Fibroblast of pulmonary artery (primary cell): ENCODE measurements at regions not wholly inside any gene's neighbourhood (a gene's known extent, or its start where the extent isn't known, plus 50 kb on each side); places are given as distances from the start of the nearest gene placed in this dataset.

Experiments used
- DNase-seq: peaks from one replicate; pipeline ENCODE4 v3.0.0-alpha.2; 2010; ENCODE audit warnings: low read depth
- H3K4me3 ChIP-seq: replicated peaks from 2 replicates; pipeline ENCODE4 v1.5.1; 2011; ENCODE audit warnings: low read depth, mild to moderate bottlenecking, control low read depth, low read length, moderate library complexity
- CTCF ChIP-seq: IDR thresholded peaks from 2 replicates; pipeline ENCODE4 v1.5.1; 2011; ENCODE audit warnings: mild to moderate bottlenecking, control low read depth, low read length, inconsistent platforms; ENCODE audit errors: missing control alignments

DNA sequence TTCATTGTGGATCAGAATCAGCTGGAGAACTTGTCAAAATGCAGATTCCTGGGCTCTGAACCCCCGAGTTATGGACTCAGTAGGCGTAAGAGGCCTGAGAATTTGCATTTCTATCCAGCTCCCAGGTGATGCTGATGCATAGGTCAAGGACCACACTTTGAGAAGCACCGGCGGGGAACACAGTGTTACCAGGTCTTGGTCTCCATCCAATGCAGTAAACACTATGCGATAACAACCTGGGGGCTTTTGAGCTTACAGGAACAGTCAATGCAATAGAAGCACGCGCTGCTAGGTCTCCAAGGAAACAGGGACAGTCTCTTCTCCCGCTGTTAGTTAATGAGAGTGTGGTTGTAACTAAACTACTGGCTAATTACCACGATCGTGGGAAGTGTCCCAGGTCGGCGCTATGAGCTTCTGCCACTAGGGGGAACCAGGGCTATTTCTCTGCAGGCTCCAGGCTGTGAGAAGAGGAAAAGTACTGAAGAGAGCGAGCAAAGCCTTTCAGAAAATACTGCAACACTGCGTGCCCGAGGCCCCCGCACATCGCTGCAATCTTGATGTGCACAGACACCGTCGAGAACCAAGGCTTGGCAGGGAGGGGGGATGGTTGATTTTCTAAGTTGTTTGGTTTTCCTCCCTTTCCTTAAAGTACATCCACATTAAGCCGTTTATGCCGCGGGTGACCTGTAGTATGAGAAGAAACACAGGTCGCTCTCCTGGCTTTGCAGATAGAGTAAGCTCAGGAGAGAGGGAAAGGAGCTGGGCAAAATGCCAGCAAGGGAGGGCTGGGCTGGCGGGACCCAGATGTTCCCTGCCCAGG is 52.0 kb upstream of the KCNA1 start:
- DNase-seq, result peak; percentile 67
- H3K4me3 ChIP-seq, result no peak overlapping the region
- TF ChIP-seq CTCF, result peak; percentile 97

- H3K4me3 ChIP-seq, result no peak overlapping the region
- no peak for DNase-seq
- no peak for TF ChIP-seq CTCF
Observed at GRCh38 chr12:4858386-4858785, 51.3 kb upstream of the KCNA1 start.

- no peak for DNase-seq
- H3K4me3 ChIP-seq, result no peak overlapping the region
- TF ChIP-seq CTCF, result no peak
Observed at GRCh38 chr12:4859478-4860210, 50.1 kb upstream of the KCNA1 start.
